Motor neuron (in vitro differentiated cells): ENCODE measurements at regions not wholly inside any gene's neighbourhood (a gene's known extent, or its start where the extent isn't known, plus 50 kb on each side); places are given as distances from the start of the nearest gene placed in this dataset.

Experiments used
- ATAC-seq, 8 experiments: fragments of 200-7000 bp; cut with Tn5 transposase; replicated peaks in 6 of 8; 2 replicates each; pipeline ENCODE4 v1.8.0; 2021; ENCODE audit warnings: mild to moderate bottlenecking in 8 of 8, moderate library complexity in 8 of 8
- H3K27ac ChIP-seq, 2 donors: fragments of 250-450 bp; sonication (Bioruptor Pico); 2 replicates each; pipeline ENCODE4 v1.9.0; 2021; ENCODE audit warnings: antibody characterized with exemption in 2 of 2, mild to moderate bottlenecking in 2 of 2, moderate library complexity in 1 of 2
- H3K4me1 ChIP-seq, 2 donors: fragments of 250-450 bp; sonication (Bioruptor Pico); replicated peaks in 1 of 2; 2 replicates each; pipeline ENCODE4 v1.6.1; 2021; ENCODE audit warnings: antibody characterized with exemption in 2 of 2, mild to moderate bottlenecking in 2 of 2, moderate library complexity in 1 of 2
- H3K4me3 ChIP-seq, 5 donors: fragments of 250-450 bp; sonication (Bioruptor Pico); 2 replicates each; pipeline ENCODE4 v1.9.0; 2021; ENCODE audit warnings: antibody characterized with exemption in 5 of 5, mild to moderate bottlenecking in 5 of 5, moderate library complexity in 4 of 5
- WGBS, 10 experiments: fragments of 450-650 bp; shearing (Covaris generic); methylation state at CpG; one replicate each; pipeline ENCODE4 v1.0.0; 2022; 5-methylcytosine and 5-hydroxymethylcytosine counted together
- in situ Hi-C, 9 experiments: fragments of 400-800 bp; cut with MboI; loops; one replicate each; pipeline ENCODE4 v1.15.0; 2021; ENCODE audit warnings: low sequenced_read_pairs in 9 of 9, low pct_unique_long_range_greater_than_20kb in 2 of 9; ENCODE audit not compliant: unreplicated experiment in 9 of 9

DNA sequence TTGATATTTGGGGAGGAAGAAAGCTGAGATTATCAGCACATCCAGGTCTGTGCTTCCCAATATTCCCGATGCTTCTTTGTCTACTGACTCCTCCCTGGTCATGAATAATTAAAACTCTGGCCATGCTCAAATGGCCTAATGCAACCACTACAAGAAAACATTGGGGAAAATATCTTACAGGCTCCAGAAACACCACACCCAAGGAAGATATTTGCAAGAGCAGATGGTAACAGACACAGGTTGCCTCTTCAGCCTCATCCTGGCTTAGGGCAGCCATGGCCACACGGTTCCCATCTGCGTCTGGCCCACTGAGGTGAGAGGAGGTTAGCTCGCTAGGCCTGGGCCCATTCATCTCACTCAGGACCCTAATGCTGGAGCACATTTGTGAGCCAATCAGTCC is 108.4 kb upstream of the SDK1 start:
- peak in 3 of 8 experiments; percentile 15 to 64 (median 50) for ATAC-seq
- in situ Hi-C loops: no loop called here

DNA sequence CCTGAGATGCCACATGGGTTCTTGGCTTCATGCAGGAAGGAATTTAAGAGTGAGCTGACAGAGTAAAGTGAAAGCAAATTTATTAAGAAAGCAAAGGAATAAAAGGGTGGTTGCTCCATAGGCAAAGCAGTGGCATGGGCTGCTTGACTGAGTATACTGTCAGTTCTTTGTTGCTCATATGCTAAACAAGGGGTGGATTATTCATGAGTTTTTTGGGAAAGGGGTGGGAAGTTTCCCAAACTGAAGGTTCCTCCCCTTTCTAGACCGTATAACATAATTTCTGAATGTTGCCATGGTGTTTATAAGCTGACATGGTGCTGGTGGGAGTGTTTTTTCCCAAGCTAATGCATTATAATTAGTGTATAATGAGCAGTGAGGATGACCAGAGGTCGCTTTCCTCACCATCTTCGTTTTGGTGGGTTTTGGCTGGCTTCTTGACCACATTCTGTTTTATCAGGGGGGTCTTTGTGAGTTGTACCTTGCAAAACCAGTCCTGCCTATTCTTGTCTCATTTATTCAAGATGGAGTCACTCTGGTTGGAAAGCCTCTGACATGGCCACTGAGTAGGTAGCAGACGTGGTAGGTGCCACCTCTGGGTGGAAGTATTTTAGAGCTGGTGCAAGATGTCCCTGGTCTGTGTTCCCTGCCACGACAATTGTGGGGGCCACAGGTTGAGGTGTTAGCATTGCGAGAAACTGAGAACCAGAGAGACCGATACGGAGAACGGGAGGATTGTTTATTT is 107.5 kb upstream of the SDK1 start:
- H3K27ac ChIP-seq: peak overlapping the region; percentile 79 to 84
- 20 to 84% (median 51%) methylated on average over 1 to 9 of the region's 9 CpGs; no CpG with 5 or more reads in 1 of the 10 experiments for WGBS, 10 experiments
- no peak overlapping the region for H3K4me3 ChIP-seq
- ATAC-seq: peak in 3 of 8 experiments; percentile 66 to 84 (median 73)
- in situ Hi-C loops: no loop called here
- peaks cover 28 to 34% of the 10 kb centered on the region in 2 donors for H3K4me1 ChIP-seq

More for the DNA sequence above, 108.4 kb upstream of the SDK1 start:
- no peak overlapping the region for H3K4me3 ChIP-seq
- no peak overlapping the region for H3K27ac ChIP-seq
- 0 to 79% (median 42%) methylated on average over 1 to 4 of the region's 4 CpGs; no CpG with 5 or more reads in 4 of the 10 experiments for WGBS, 10 experiments
- H3K4me1 ChIP-seq: peaks cover 32 to 40% of the 10 kb centered on the region in 2 donors

DNA sequence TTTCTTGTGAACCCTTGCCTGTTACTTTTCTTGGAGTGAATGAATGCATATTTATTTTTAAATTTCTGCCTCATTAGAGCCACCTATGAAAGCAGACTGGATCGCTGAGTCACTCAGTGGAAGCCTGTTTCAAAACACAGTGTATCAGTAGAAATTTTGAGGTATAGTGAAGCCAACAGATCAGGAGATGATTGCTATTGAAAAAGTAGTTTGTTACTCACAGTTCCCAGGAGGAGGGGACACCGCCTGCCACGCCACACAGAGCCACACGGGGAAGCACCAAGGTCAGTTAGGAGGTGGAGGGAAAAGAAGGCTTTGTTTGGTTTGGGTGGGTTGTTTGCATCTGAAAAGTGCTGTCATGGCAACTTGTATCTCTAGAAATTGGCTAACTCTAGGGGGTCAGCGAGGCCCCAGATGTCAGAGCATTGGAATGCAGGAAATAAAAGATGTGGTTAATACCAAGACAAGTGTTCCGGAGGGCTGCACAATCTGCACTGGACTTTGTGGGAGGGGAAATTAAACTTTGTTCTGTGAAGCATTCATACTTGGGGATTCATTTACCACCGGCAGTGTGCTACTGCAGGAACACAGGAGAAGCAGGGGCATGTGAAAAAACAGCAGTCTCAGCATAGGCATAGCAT is 106.4 kb upstream of the SDK1 start:
- 0 to 60% (median 10%) methylated on average over 1 to 7 of the region's 7 CpGs for WGBS, 10 experiments
- peak in 6 of 8 experiments; percentile 75 to 94 (median 91) for ATAC-seq
- Histone ChIP-seq H3K4me1 (peaks cover 23 to 27% of the 10 kb centered on the region in 2 donors), H3K4me3 (no peak overlapping the region), H3K27ac (peak overlapping the region; percentile 79 to 84)
- in situ Hi-C loops: no loop called here

DNA sequence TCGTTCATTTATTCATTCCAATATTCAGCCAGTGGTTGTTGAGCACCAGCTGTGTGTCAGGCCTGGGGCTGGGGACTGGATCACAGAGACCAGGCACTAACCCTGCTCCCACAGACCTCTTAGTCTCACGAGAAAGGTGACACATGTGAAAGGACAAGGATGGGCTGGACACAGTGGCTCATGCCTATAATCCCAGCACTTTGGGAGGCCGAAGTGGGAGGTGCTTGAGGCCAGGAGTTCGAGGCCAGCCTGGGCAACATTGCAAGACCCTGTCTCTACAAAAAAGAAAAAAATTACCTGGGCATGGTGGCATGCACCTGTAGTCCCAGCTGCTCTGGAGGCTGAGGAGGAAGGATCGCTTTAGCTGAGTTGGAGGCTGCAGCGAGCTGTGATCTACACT is 105.9 kb upstream of the SDK1 start:
- Histone ChIP-seq H3K4me1 (peaks cover 23 to 27% of the 10 kb centered on the region in 2 donors), H3K27ac (peak overlapping the region; percentile 71 to 83), H3K4me3 (no peak overlapping the region)
- in situ Hi-C loops: no loop called here
- no peak for ATAC-seq
- 0 to 79% (median 48%) methylated on average over 1 to 5 of the region's 6 CpGs; no CpG with 5 or more reads in 3 of the 10 experiments for WGBS, 10 experiments

DNA sequence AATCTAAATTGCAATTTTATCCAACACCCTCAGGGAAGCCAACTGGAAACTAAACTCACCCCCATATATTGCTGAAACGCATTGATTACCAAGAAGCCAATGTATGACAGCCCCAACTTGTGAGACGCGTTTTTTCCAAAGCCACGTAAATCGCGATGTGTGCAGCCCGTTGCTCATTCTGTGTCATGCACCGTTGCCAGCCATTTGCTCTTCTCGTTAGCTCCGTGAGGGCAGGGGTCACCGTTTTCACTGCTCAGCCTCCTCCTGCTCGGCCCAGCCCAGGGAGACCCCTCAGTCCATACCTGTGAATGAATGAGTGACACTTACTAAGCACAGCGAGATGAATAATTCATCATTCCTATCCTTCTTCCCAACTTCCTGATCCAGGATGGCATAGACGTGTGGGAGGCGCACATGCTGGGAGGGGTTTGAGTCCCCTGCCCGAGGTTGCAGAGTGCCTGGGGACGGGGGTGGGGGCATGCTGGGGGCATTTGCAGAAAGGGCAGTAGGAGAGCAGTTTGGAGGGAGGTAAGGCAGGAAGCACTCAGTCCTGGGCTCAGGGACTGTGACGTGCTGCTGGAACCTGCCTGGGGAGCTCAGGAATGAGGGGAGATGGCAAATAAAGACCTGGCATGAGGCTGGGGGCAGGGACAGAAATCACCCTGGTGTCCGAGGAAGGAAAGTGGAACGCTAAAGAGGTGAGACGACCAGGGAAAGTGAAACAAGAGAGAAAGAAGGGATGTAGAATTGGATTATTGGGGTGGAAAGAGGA is 104.2 kb upstream of the SDK1 start:
- H3K4me1 ChIP-seq: peaks cover 23 to 34% of the 10 kb centered on the region in 2 donors
- no peak overlapping the region for H3K4me3 ChIP-seq
- WGBS, 10 experiments: 20 to 96% (median 88%) methylated on average over 1 to 16 of the region's 21 CpGs; no CpG with 5 or more reads in 1 of the 10 experiments
- ATAC-seq: no peak
- in situ Hi-C loops: no loop called here
- H3K27ac ChIP-seq: no peak overlapping the region

DNA sequence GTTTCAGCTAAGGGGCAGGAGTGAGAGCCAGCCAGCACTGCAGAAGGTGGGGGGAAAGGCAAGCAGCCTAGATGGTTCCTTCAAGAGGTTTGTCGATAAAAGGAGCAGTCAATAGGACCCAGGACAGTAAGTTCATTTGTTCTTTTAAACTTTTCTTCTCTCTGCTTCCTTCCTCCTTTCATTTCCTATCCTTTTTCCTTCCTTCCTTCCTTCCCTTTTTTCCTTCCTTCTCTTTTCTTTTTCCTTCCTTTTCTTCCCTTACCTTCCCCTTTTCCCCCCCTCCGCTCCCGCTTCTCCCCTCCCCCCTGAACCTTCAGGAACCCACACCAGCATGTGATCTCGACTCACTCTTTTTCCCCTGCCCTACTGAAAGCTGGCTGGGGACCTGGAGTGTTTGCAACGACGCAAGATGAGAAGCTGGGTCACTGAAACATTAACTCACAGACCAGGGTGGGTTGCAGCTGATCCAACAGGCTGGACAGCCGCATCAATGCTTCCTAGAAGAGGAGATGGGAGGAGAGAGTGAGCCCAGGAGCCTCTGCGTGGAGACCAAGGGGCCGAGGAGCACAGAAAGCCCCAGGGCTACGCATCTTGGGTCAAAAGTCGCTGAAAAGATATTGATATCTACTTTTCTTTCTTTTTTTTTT is 103.4 kb upstream of the SDK1 start:
- 27 to 100% (median 92%) methylated on average over 1 to 5 of the region's 11 CpGs; no CpG with 5 or more reads in 1 of the 10 experiments for WGBS, 10 experiments
- peaks cover 19 to 32% of the 10 kb centered on the region in 2 donors for H3K4me1 ChIP-seq

DNA sequence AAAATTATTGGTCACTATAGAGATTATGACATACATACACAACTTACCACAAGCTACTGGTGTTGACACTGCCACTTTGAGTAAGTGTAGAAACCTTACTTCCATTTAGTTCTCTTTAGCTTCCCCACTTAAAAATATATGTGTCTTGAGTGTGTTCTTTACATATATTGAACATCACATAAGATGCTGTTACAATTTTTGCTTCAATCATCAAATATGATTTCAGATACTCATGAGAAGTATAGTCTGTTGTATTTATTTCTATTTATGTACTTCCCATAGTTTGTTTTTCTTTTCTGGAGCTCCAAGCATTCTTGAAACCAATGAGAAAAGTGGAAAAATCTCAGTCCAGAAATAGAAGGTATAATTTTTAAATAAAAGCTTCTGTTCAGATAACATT is 102.7 kb upstream of the SDK1 start:
- ATAC-seq: no peak
- in situ Hi-C loops: no loop called here
- H3K4me3 ChIP-seq: no peak overlapping the region

More for the DNA sequence above, 103.4 kb upstream of the SDK1 start:
- Histone ChIP-seq H3K27ac (no peak overlapping the region), H3K4me3 (no peak overlapping the region)
- no peak for ATAC-seq
- in situ Hi-C loops: no loop called here

DNA sequence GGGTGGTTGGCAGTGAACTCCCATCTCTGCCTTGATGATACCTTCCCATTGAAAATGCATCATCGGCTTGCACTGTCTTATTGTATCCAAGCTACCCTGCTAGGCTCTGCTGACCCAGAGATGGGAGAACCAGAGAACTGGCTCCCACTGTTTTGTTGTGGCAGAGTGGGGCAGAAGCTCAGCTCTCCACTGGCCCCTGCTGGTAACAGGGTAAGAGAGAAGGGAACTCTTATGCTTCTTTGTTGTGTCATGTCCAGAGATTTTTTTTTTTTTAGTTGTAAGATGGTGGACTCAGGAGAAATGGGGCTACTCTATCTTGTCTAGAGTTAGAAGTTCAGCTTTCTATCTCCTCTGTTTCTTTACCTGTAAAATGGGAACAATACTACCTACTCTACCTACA is 100.5 kb upstream of the SDK1 start:
- peak in 3 of 8 experiments; percentile 15 to 85 (median 23) for ATAC-seq
- peaks cover 0 to 7% of the 10 kb centered on the region in 2 donors for H3K4me1 ChIP-seq
- in situ Hi-C loops: no loop called here
- H3K4me3 ChIP-seq: no peak overlapping the region
- H3K27ac ChIP-seq: no peak overlapping the region
- WGBS, 10 experiments: 20 to 100% (median 50%) methylated on average over 1 of the region's 1 CpG; no CpG with 5 or more reads in 7 of the 10 experiments

More for the DNA sequence above, 102.7 kb upstream of the SDK1 start:
- Histone ChIP-seq H3K4me1 (peaks cover 13 to 26% of the 10 kb centered on the region in 2 donors), H3K27ac (no peak overlapping the region)

DNA sequence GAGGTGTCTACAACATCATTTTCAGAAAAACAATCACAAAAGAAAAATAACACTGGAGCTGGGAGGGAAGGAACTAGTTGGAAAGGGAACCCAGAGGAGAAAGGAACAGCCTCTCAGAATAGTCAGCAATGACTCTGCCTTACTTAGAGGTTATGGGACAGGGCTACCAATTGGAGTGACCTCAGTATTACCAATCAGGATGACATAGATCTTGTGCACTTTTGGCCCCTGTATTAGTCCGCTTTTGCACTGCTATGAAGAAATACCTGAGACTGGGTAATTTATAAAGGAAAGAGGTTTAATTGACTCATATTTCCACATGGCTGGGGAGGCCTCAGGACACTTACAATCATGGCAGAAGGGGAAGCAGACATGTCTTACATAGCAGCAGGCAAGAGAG is 99.7 kb upstream of the SDK1 start:
- in situ Hi-C loops: no loop called here
- H3K4me3 ChIP-seq: no peak overlapping the region
- no peak overlapping the region for H3K27ac ChIP-seq
- ATAC-seq: no peak
- H3K4me1 ChIP-seq: peaks cover 0 to 7% of the 10 kb centered on the region in 2 donors
- 0 to 100% (median 58%) methylated on average over 1 of the region's 1 CpG; no CpG with 5 or more reads in 2 of the 10 experiments for WGBS, 10 experiments

DNA sequence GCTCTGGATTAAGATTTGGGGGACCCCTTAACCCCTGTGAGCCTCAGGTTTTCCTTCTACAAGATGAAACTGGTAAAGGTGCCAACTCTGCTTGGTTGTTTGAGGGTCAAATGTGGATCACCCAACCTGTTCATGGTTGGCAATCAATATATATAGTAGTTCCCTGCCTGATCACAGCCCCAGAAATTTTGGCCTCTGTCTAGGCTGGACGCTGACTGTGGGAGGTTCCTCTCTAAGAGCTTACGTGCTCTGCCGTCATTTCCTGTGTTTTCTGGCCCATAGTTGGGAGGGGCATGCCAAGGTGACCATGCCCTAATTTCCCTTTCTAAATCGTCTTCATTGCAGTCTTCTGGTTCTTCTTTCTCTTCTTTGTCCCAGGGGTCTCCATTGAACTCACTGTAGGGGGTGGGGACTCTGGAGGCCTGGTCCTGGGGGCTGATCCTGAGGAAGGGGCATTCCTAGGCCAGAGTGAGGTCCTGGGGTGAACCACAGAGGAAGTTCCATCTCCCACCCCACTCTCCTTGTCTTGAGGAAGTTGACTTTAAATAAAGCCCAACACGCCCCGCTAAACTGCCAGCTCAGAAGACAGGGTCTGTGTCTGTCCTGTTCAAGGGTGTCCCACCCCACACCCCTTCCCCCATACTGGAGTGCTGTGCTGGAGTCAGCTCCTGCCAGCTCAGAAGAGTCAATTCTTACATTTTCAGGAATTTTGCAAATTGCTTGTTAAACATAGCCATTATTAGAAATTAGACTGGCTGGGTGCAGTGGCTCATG is 98.9 kb upstream of the SDK1 start:
- no peak for ATAC-seq
- H3K4me1 ChIP-seq: peaks cover 0 to 7% of the 10 kb centered on the region in 2 donors
- H3K27ac ChIP-seq: no peak overlapping the region
- in situ Hi-C loops: no loop called here
- 0 to 100% (median 78%) methylated on average over 1 to 4 of the region's 6 CpGs; no CpG with 5 or more reads in 3 of the 10 experiments for WGBS, 10 experiments
- no peak overlapping the region for H3K4me3 ChIP-seq

DNA sequence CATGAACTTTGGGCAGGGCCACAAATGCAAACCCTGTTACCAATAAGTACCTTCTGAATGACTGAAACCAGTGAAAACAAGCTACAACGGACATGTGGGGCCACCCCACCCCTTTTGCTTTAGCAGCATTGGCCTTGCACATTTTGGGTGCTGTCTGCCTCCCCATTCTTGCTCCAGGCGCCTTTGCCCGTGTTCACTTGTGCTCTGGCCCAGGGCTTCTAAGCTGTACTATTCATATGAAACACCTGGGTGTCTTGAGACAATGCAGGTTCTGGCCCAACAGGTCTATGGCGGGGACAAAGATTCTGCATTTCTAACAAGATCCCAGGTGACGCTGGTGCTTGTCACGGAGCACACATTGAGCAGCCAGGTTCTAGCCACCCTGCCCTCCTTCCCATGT is 96.5 kb upstream of the SDK1 start:
- WGBS, 10 experiments: 20 to 100% (median 56%) methylated on average over 1 to 5 of the region's 6 CpGs; no CpG with 5 or more reads in 4 of the 10 experiments
- Histone ChIP-seq H3K4me3 (no peak overlapping the region), H3K4me1 (peaks cover 0 to 12% of the 10 kb centered on the region in 2 donors), H3K27ac (no peak overlapping the region)
- in situ Hi-C loops: no loop called here
- no peak for ATAC-seq

DNA sequence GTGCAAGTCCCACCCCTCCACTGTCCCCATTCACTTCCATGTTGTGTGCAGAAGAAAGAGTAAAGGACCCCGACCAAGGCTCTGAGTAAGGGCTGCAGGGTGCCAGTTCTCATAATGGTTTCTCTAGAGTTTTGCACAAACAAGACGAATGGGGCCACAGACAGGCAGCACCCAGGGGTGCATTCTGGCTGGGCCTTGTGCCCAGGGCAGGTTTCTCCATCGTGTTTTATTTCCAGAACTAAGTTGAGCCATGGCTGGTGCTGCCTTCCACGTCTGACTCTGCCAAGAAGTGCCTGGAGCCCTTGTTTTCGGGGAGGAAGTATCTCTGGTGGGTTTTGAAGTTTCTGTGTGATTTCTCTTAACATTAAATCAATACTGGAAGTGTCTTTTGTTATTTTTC is 95.0 kb upstream of the SDK1 start:
- Histone ChIP-seq H3K4me3 (no peak overlapping the region), H3K4me1 (peaks cover 0 to 9% of the 10 kb centered on the region in 2 donors), H3K27ac (no peak overlapping the region)
- in situ Hi-C loops: no loop called here
- no peak for ATAC-seq
- WGBS, 10 experiments: 0 to 100% (median 83%) methylated on average over 1 to 2 of the region's 5 CpGs; no CpG with 5 or more reads in 2 of the 10 experiments
